MG63 (cell line): ENCODE measurements at regions not wholly inside any gene's neighbourhood (a gene's known extent, or its start where the extent isn't known, plus 50 kb on each side); places are given as distances from the start of the nearest gene placed in this dataset.
A peak's percentile ranks its signal among the peaks of the same experiment; 100 is the strongest.

Experiments used
- DNase-seq: peaks from one replicate; pipeline ENCODE4 v3.0.0-alpha.2; 2020
- H3K27me3 ChIP-seq: fragments of 250-450 bp; sonication (Bioruptor Pico); 2 replicates; pipeline ENCODE4 v1.5.1; 2020; ENCODE audit warnings: mild to moderate bottlenecking, moderate library complexity
- H3K36me3 ChIP-seq: fragments of 250-450 bp; sonication (Bioruptor Pico); 2 replicates; pipeline ENCODE4 v1.5.1; 2020; ENCODE audit warnings: mild to moderate bottlenecking, moderate library complexity
- H3K4me3 ChIP-seq: fragments of 250-450 bp; sonication (Bioruptor Pico); 2 replicates; pipeline ENCODE4 v1.5.1; 2020; ENCODE audit warnings: mild to moderate bottlenecking, moderate library complexity
- H3K9me3 ChIP-seq: fragments of 250-450 bp; sonication (Bioruptor Pico); 2 replicates; pipeline ENCODE4 v1.5.1; 2020; ENCODE audit warnings: mild to moderate bottlenecking, moderate library complexity

GRCh38 chr6:10215326-10216110 lies 199.4 kb downstream of the TFAP2A start:
- no peak for DNase-seq

GRCh38 chr6:10210052-10210451 lies 204.8 kb downstream of the TFAP2A start:
- Histone ChIP-seq H3K4me3 (no peak overlapping the region), H3K36me3 (no peaks in the 10 kb centered on the region), H3K9me3 (no peaks in the 10 kb centered on the region), H3K27me3 (no peaks in the 10 kb centered on the region)
- peak; percentile 38 for DNase-seq

More at GRCh38 chr6:10215326-10216110, 199.4 kb downstream of the TFAP2A start:
- no peak overlapping the region for H3K4me3 ChIP-seq
- H3K36me3 ChIP-seq, result no peaks in the 10 kb centered on the region
- no peaks in the 10 kb centered on the region for H3K27me3 ChIP-seq
- no peaks in the 10 kb centered on the region for H3K9me3 ChIP-seq

GRCh38 chr6:10205892-10206291 lies 209.0 kb downstream of the TFAP2A start:
- DNase-seq, result no peak
- H3K9me3 ChIP-seq, result no peaks in the 10 kb centered on the region
- H3K4me3 ChIP-seq, result no peak overlapping the region
- H3K27me3 ChIP-seq, result no peaks in the 10 kb centered on the region
- H3K36me3 ChIP-seq, result no peaks in the 10 kb centered on the region

GRCh38 chr6:10205120-10205519 lies 209.8 kb downstream of the TFAP2A start:
- H3K4me3 ChIP-seq, result no peak overlapping the region
- no peaks in the 10 kb centered on the region for H3K9me3 ChIP-seq
- no peaks in the 10 kb centered on the region for H3K36me3 ChIP-seq
- no peaks in the 10 kb centered on the region for H3K27me3 ChIP-seq
- DNase-seq, result no peak

- no peaks in the 10 kb centered on the region for H3K27me3 ChIP-seq
- no peak overlapping the region for H3K4me3 ChIP-seq
- H3K36me3 ChIP-seq, result no peaks in the 10 kb centered on the region
- no peaks in the 10 kb centered on the region for H3K9me3 ChIP-seq
- no peak for DNase-seq
Measured at GRCh38 chr6:10203651-10204050, 211.2 kb downstream of the TFAP2A start.

- H3K9me3 ChIP-seq, result no peaks in the 10 kb centered on the region
- H3K36me3 ChIP-seq, result no peaks in the 10 kb centered on the region
- no peaks in the 10 kb centered on the region for H3K27me3 ChIP-seq
- no peak overlapping the region for H3K4me3 ChIP-seq
- no peak for DNase-seq
Measured at GRCh38 chr6:10202581-10202980, 212.3 kb downstream of the TFAP2A start.

- DNase-seq, result no peak
- H3K27me3 ChIP-seq, result no peaks in the 10 kb centered on the region
- no peaks in the 10 kb centered on the region for H3K36me3 ChIP-seq
- no peaks in the 10 kb centered on the region for H3K9me3 ChIP-seq
- H3K4me3 ChIP-seq, result no peak overlapping the region
Measured at GRCh38 chr6:10201606-10202510, 213.0 kb downstream of the TFAP2A start.

GRCh38 chr6:10196090-10196489 lies 218.8 kb downstream of the TFAP2A start:
- no peaks in the 10 kb centered on the region for H3K36me3 ChIP-seq
- H3K27me3 ChIP-seq, result no peaks in the 10 kb centered on the region
- H3K9me3 ChIP-seq, result no peaks in the 10 kb centered on the region
- no peak for DNase-seq
- H3K4me3 ChIP-seq, result no peak overlapping the region

- H3K9me3 ChIP-seq, result no peaks in the 10 kb centered on the region
- H3K36me3 ChIP-seq, result no peaks in the 10 kb centered on the region
- no peak overlapping the region for H3K4me3 ChIP-seq
- no peaks in the 10 kb centered on the region for H3K27me3 ChIP-seq
- DNase-seq, result peak; percentile 38
Measured at GRCh38 chr6:10194816-10195672, 219.8 kb downstream of the TFAP2A start.

GRCh38 chr6:10193321-10193720 lies 221.6 kb downstream of the TFAP2A start:
- H3K36me3 ChIP-seq, result no peaks in the 10 kb centered on the region
- H3K4me3 ChIP-seq, result no peak overlapping the region
- H3K27me3 ChIP-seq, result no peaks in the 10 kb centered on the region
- H3K9me3 ChIP-seq, result no peaks in the 10 kb centered on the region
- no peak for DNase-seq

- Histone ChIP-seq H3K27me3 (0 out of 2 replicates have a peak, but pooled peaks cover 2% of the 10 kb centered on the region), H3K4me3 (no peak overlapping the region), H3K9me3 (no peaks in the 10 kb centered on the region), H3K36me3 (no peaks in the 10 kb centered on the region)
- DNase-seq, result no peak
Measured at GRCh38 chr6:10190042-10190441, 224.8 kb downstream of the TFAP2A start.

GRCh38 chr6:10184371-10185227 lies 230.3 kb downstream of the TFAP2A start:
- H3K27me3 ChIP-seq, result 0 out of 2 replicates have a peak, but pooled peaks cover 2% of the 10 kb centered on the region
- no peak overlapping the region for H3K4me3 ChIP-seq
- no peak for DNase-seq
- H3K36me3 ChIP-seq, result no peaks in the 10 kb centered on the region
- H3K9me3 ChIP-seq, result no peaks in the 10 kb centered on the region

- no peaks in the 10 kb centered on the region for H3K27me3 ChIP-seq
- no peaks in the 10 kb centered on the region for H3K9me3 ChIP-seq
- no peak for DNase-seq
- H3K36me3 ChIP-seq, result no peaks in the 10 kb centered on the region
- no peak overlapping the region for H3K4me3 ChIP-seq
Measured at GRCh38 chr6:10180138-10181074, 234.5 kb downstream of the TFAP2A start.

GRCh38 chr6:10177704-10178103 lies 237.2 kb downstream of the TFAP2A start:
- Histone ChIP-seq H3K4me3 (no peak overlapping the region), H3K9me3 (no peaks in the 10 kb centered on the region), H3K36me3 (no peaks in the 10 kb centered on the region), H3K27me3 (no peaks in the 10 kb centered on the region)
- no peak for DNase-seq

- no peaks in the 10 kb centered on the region for H3K36me3 ChIP-seq
- no peaks in the 10 kb centered on the region for H3K27me3 ChIP-seq
- no peak overlapping the region for H3K4me3 ChIP-seq
- no peak for DNase-seq
- no peaks in the 10 kb centered on the region for H3K9me3 ChIP-seq
Measured at GRCh38 chr6:10175362-10175761, 239.5 kb downstream of the TFAP2A start.
